Liver (tissue), 8 donors: ENCODE measurements at regions not wholly inside any gene's neighbourhood (a gene's known extent, or its start where the extent isn't known, plus 50 kb on each side); places are given as distances from the start of the nearest gene placed in this dataset.

ENCODE experiments used
- DNase-seq: peaks from one replicate; pipeline ENCODE4 v3.0.0-alpha.2; 2017; ENCODE audit warnings: low spot score
- H3K27ac ChIP-seq, 2 donors: one replicate each; pipeline ENCODE4 v1.7.0; 2013; ENCODE audit warnings: inconsistent platforms in 2 of 2, low read length in 2 of 2, control low read depth in 1 of 2, low read depth in 1 of 2, mild to moderate bottlenecking in 1 of 2
- H3K27me3 ChIP-seq, 4 donors: one replicate each; pipeline versions ENCODE4 v1.6.1 to v1.7.0; 2013; ENCODE audit warnings: low read length in 3 of 4, inconsistent platforms in 1 of 4, mild to moderate bottlenecking in 1 of 4, moderate library complexity in 1 of 4; ENCODE audit not compliant: control insufficient read depth in 4 of 4, insufficient read depth in 4 of 4
- H3K36me3 ChIP-seq, 4 donors: one replicate each; pipeline versions ENCODE4 v1.6.1 to v1.7.0; 2013; ENCODE audit warnings: low read length in 3 of 4, mild to moderate bottlenecking in 3 of 4, low read depth in 1 of 4, moderate library complexity in 1 of 4; ENCODE audit not compliant: control insufficient read depth in 4 of 4, insufficient read depth in 3 of 4
- H3K4me1 ChIP-seq, 4 donors: one replicate each; pipeline versions ENCODE4 v1.6.1 to v1.7.0; 2013; ENCODE audit warnings: low read length in 3 of 4, mild to moderate bottlenecking in 3 of 4, moderate library complexity in 1 of 4; ENCODE audit not compliant: control insufficient read depth in 4 of 4, insufficient read depth in 4 of 4
- H3K4me3 ChIP-seq, 3 donors: one replicate each; pipeline versions ENCODE4 v1.6.1 to v1.7.0; 2013; ENCODE audit warnings: low read length in 3 of 3, control low read depth in 1 of 3, low read depth in 1 of 3, mild to moderate bottlenecking in 1 of 3
- H3K9ac ChIP-seq, 2 donors: one replicate each; pipeline ENCODE4 v1.7.0; 2013; ENCODE audit warnings: low read length in 2 of 2, mild to moderate bottlenecking in 2 of 2, moderate library complexity in 2 of 2, control low read depth in 1 of 2, low read depth in 1 of 2
- H3K9me3 ChIP-seq, 4 donors: one replicate each; pipeline versions ENCODE4 v1.6.1 to v1.7.0; 2013; ENCODE audit warnings: low read length in 3 of 4; ENCODE audit not compliant: control insufficient read depth in 4 of 4
- EGR1 ChIP-seq, 2 donors: IDR thresholded peaks; 2 replicates each; pipeline ENCODE4 v1.6.1; 2016 to 2018; ENCODE audit warnings: antibody characterized with exemption in 2 of 2, low read depth in 2 of 2
- FOXA1 ChIP-seq: IDR thresholded peaks from 2 replicates; pipeline ENCODE4 v1.6.1; 2016; ENCODE audit warnings: antibody characterized with exemption
- FOXA2 ChIP-seq: IDR thresholded peaks from 2 replicates; pipeline ENCODE4 v1.6.1; 2016; ENCODE audit warnings: antibody characterized with exemption
- GABPA ChIP-seq, 2 donors: IDR thresholded peaks in 1 of 2; conservative IDR thresholded peaks in 1 of 2; 2 replicates each; pipeline ENCODE4 v1.6.1; 2016; ENCODE audit warnings: antibody characterized with exemption in 2 of 2, mild to moderate bottlenecking in 1 of 2, moderate library complexity in 1 of 2
- HNF4A ChIP-seq, 2 donors: conservative IDR thresholded peaks; 2 replicates each; pipeline ENCODE4 v1.6.1; 2016; ENCODE audit warnings: antibody characterized with exemption in 2 of 2, mild to moderate bottlenecking in 2 of 2
- HNF4G ChIP-seq: IDR thresholded peaks from 2 replicates; pipeline ENCODE4 v1.6.1; 2016; ENCODE audit warnings: antibody characterized with exemption
- JUND ChIP-seq, 2 donors: IDR thresholded peaks; 2 replicates each; pipeline ENCODE4 v1.6.1; 2016; ENCODE audit warnings: antibody characterized with exemption in 2 of 2
- NR2F2 ChIP-seq: IDR thresholded peaks from 2 replicates; pipeline ENCODE4 v1.6.1; 2016; ENCODE audit warnings: antibody characterized with exemption
- RAD21 ChIP-seq, 2 donors: IDR thresholded peaks; 2 replicates each; pipeline ENCODE4 v1.6.1; 2016; ENCODE audit warnings: antibody characterized with exemption in 2 of 2, mild to moderate bottlenecking in 2 of 2
- RXRA ChIP-seq, 2 donors: IDR thresholded peaks; 2 replicates each; pipeline ENCODE4 v1.6.1; 2017 to 2018; ENCODE audit warnings: antibody characterized with exemption in 2 of 2, mild to moderate bottlenecking in 1 of 2
- SP1 ChIP-seq: IDR thresholded peaks from 2 replicates; pipeline ENCODE4 v1.6.1; 2018; ENCODE audit warnings: antibody characterized with exemption, mild to moderate bottlenecking
- TAF1 ChIP-seq: conservative IDR thresholded peaks from 2 replicates; pipeline ENCODE4 v1.6.1; 2016; ENCODE audit warnings: antibody characterized with exemption, mild to moderate bottlenecking
- YY1 ChIP-seq: IDR thresholded peaks from 2 replicates; pipeline ENCODE4 v1.6.1; 2016; ENCODE audit warnings: antibody characterized with exemption, mild to moderate bottlenecking
- WGBS: extraction: QIAGEN DNeasy Blood & Tissue Kit; methylation state at CpG from one replicate; pipeline ENCODE4 v1.1.7; 2013; 5-methylcytosine and 5-hydroxymethylcytosine counted together
- TF ChIP-seq, protein P1 (sequence below): IDR thresholded peaks from 2 replicates; pipeline ENCODE4 v1.6.1; 2016; ENCODE audit warnings: antibody characterized with exemption
- TF ChIP-seq, protein P2 (sequence below): fragments of 150-350 bp; IDR thresholded peaks from 2 replicates; pipeline ENCODE4 v1.5.1; 2017; ENCODE audit warnings: improper control_type of control experiment, low read depth, low read length; ENCODE audit not compliant: missing input control
- TF ChIP-seq, protein P3 (sequence below): IDR thresholded peaks from 2 replicates; pipeline ENCODE4 v1.6.1; 2016; ENCODE audit warnings: antibody characterized with exemption
- TF ChIP-seq, protein P4 (sequence below): IDR thresholded peaks from 2 replicates; pipeline ENCODE4 v1.6.1; 2016; ENCODE audit warnings: antibody characterized with exemption
- TF ChIP-seq, protein P5 (sequence below): IDR thresholded peaks from 2 replicates; pipeline ENCODE4 v1.6.1; 2016; ENCODE audit warnings: antibody characterized with exemption, mild to moderate bottlenecking
- donor health status: healthy.
- donor health status: healthy.
- donor health status: healthy.
- donor health status: healthy.
- donor health status: healthy.

DNA sequence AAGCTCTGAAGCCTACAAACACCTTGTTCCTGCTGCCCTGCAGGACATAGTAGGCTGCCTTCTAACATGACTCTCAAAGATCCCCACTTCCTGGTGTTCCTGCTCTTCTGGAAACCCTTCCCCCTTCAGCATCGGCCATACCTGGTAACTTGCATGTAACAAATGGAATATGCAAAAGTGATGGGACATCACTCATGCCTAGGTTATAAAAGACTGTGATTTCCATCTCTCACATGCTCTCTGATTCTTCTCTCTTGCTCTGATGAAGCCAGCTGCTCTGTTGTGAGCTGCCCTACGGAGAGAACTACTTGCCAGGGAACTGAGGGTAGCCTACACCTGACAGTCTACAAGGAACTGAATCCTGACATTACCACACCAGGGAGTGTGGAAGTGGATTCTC is 72.9 kb upstream of the IRX6 start:
- TF ChIP-seq HNF4G, result no peak
- TF ChIP-seq, protein P1, sequence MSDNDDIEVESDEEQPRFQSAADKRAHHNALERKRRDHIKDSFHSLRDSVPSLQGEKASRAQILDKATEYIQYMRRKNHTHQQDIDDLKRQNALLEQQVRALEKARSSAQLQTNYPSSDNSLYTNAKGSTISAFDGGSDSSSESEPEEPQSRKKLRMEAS, result no peak
- TF ChIP-seq NR2F2, result no peak
- TF ChIP-seq RAD21 (IDR thresholded peaks at IDR 0.05), result no peak
- TF ChIP-seq EGR1 (IDR thresholded peaks at IDR 0.05; ENCODE audit: low read depth in 2 of 2), result no peak
- TF ChIP-seq, protein P2, sequence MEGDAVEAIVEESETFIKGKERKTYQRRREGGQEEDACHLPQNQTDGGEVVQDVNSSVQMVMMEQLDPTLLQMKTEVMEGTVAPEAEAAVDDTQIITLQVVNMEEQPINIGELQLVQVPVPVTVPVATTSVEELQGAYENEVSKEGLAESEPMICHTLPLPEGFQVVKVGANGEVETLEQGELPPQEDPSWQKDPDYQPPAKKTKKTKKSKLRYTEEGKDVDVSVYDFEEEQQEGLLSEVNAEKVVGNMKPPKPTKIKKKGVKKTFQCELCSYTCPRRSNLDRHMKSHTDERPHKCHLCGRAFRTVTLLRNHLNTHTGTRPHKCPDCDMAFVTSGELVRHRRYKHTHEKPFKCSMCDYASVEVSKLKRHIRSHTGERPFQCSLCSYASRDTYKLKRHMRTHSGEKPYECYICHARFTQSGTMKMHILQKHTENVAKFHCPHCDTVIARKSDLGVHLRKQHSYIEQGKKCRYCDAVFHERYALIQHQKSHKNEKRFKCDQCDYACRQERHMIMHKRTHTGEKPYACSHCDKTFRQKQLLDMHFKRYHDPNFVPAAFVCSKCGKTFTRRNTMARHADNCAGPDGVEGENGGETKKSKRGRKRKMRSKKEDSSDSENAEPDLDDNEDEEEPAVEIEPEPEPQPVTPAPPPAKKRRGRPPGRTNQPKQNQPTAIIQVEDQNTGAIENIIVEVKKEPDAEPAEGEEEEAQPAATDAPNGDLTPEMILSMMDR, result no peak
- no peak for TF ChIP-seq SP1
- TF ChIP-seq, protein P3, sequence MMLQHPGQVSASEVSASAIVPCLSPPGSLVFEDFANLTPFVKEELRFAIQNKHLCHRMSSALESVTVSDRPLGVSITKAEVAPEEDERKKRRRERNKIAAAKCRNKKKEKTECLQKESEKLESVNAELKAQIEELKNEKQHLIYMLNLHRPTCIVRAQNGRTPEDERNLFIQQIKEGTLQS, result no peak
- no peak for TF ChIP-seq GABPA (IDR thresholded peaks at IDR 0.05 in 1 of 2, conservative IDR thresholded peaks at IDR 0.05 in 1 of 2)
- TF ChIP-seq, protein P4, sequence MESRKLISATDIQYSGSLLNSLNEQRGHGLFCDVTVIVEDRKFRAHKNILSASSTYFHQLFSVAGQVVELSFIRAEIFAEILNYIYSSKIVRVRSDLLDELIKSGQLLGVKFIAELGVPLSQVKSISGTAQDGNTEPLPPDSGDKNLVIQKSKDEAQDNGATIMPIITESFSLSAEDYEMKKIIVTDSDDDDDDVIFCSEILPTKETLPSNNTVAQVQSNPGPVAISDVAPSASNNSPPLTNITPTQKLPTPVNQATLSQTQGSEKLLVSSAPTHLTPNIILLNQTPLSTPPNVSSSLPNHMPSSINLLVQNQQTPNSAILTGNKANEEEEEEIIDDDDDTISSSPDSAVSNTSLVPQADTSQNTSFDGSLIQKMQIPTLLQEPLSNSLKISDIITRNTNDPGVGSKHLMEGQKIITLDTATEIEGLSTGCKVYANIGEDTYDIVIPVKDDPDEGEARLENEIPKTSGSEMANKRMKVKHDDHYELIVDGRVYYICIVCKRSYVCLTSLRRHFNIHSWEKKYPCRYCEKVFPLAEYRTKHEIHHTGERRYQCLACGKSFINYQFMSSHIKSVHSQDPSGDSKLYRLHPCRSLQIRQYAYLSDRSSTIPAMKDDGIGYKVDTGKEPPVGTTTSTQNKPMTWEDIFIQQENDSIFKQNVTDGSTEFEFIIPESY, result no peak
- TF ChIP-seq TAF1, result no peak
- TF ChIP-seq, protein P5, sequence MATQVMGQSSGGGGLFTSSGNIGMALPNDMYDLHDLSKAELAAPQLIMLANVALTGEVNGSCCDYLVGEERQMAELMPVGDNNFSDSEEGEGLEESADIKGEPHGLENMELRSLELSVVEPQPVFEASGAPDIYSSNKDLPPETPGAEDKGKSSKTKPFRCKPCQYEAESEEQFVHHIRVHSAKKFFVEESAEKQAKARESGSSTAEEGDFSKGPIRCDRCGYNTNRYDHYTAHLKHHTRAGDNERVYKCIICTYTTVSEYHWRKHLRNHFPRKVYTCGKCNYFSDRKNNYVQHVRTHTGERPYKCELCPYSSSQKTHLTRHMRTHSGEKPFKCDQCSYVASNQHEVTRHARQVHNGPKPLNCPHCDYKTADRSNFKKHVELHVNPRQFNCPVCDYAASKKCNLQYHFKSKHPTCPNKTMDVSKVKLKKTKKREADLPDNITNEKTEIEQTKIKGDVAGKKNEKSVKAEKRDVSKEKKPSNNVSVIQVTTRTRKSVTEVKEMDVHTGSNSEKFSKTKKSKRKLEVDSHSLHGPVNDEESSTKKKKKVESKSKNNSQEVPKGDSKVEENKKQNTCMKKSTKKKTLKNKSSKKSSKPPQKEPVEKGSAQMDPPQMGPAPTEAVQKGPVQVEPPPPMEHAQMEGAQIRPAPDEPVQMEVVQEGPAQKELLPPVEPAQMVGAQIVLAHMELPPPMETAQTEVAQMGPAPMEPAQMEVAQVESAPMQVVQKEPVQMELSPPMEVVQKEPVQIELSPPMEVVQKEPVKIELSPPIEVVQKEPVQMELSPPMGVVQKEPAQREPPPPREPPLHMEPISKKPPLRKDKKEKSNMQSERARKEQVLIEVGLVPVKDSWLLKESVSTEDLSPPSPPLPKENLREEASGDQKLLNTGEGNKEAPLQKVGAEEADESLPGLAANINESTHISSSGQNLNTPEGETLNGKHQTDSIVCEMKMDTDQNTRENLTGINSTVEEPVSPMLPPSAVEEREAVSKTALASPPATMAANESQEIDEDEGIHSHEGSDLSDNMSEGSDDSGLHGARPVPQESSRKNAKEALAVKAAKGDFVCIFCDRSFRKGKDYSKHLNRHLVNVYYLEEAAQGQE, result no peak
- no peak for TF ChIP-seq FOXA1
- TF ChIP-seq JUND (IDR thresholded peaks at IDR 0.05), result no peak
- TF ChIP-seq FOXA2, result no peak
- TF ChIP-seq RXRA (IDR thresholded peaks at IDR 0.05), result no peak
- TF ChIP-seq YY1, result no peak
- no peak for TF ChIP-seq HNF4A (conservative IDR thresholded peaks at IDR 0.05)
- H3K27me3 ChIP-seq, result no peaks in the 10 kb centered on the region
- DNase-seq, result no peak
- H3K36me3 ChIP-seq, result no peaks in the 10 kb centered on the region
- H3K27ac ChIP-seq, result no peak overlapping the region
- 86% methylated on average over 2 of the region's 2 CpGs for WGBS
- H3K9me3 ChIP-seq, result peaks cover 0 to 4% (median 1%) of the 10 kb centered on the region in 4 donors
- H3K4me1 ChIP-seq, result no peaks in the 10 kb centered on the region
- H3K4me3 ChIP-seq, result no peak overlapping the region
- no peak overlapping the region for H3K9ac ChIP-seq
